ENCODE measurements at regions not wholly inside any gene's neighbourhood (a gene's known extent, or its start where the extent isn't known, plus 50 kb on each side); places are given as distances from the start of the nearest gene placed in this dataset.

GRCh38 chr1:47550929-47551328, 113.1 kb downstream of the FOXD2 start:
- TF ChIP-seq, protein P1, sequence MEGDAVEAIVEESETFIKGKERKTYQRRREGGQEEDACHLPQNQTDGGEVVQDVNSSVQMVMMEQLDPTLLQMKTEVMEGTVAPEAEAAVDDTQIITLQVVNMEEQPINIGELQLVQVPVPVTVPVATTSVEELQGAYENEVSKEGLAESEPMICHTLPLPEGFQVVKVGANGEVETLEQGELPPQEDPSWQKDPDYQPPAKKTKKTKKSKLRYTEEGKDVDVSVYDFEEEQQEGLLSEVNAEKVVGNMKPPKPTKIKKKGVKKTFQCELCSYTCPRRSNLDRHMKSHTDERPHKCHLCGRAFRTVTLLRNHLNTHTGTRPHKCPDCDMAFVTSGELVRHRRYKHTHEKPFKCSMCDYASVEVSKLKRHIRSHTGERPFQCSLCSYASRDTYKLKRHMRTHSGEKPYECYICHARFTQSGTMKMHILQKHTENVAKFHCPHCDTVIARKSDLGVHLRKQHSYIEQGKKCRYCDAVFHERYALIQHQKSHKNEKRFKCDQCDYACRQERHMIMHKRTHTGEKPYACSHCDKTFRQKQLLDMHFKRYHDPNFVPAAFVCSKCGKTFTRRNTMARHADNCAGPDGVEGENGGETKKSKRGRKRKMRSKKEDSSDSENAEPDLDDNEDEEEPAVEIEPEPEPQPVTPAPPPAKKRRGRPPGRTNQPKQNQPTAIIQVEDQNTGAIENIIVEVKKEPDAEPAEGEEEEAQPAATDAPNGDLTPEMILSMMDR (IDR thresholded peaks at IDR 0.05), result no peak
- no peak for TF ChIP-seq POLR2A (IDR thresholded peaks at IDR 0.05)

Data from uterus (tissue), 2 donors.